ENCODE measurements at regions not wholly inside any gene's neighbourhood (a gene's known extent, or its start where the extent isn't known, plus 50 kb on each side); places are given as distances from the start of the nearest gene placed in this dataset.

DNA sequence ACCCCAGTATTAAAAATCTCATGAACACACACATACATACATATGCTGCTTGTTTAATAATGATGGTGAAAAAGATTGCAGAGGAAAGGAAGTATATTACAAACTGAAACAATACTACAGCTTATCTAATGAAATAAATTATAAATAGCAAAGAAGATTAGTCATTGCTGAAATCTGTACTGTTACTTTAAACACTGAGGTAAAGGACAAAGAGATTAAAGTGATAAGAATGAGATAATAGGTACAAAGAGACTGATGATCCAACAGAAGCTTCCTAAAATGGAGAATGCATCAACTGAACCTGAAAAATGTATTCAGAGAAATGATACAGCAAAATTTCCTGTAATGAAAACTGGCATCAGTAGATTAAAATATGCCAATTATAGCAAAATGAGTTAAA is 91.5 kb upstream of the KCND2 start:
- TF ChIP-seq, protein P1, sequence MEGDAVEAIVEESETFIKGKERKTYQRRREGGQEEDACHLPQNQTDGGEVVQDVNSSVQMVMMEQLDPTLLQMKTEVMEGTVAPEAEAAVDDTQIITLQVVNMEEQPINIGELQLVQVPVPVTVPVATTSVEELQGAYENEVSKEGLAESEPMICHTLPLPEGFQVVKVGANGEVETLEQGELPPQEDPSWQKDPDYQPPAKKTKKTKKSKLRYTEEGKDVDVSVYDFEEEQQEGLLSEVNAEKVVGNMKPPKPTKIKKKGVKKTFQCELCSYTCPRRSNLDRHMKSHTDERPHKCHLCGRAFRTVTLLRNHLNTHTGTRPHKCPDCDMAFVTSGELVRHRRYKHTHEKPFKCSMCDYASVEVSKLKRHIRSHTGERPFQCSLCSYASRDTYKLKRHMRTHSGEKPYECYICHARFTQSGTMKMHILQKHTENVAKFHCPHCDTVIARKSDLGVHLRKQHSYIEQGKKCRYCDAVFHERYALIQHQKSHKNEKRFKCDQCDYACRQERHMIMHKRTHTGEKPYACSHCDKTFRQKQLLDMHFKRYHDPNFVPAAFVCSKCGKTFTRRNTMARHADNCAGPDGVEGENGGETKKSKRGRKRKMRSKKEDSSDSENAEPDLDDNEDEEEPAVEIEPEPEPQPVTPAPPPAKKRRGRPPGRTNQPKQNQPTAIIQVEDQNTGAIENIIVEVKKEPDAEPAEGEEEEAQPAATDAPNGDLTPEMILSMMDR (IDR thresholded peaks at IDR 0.05; ENCODE audit: low read depth, low read length, missing control alignments): no peak
- in situ Hi-C loops (cut with HindIII; ENCODE audit: low pct_ligation_motif_present, low sequenced_read_pairs): no loop called here
- Histone ChIP-seq H3K36me3 (replicated peaks) (no peaks in the 10 kb centered on the region), H3K4me3 (ENCODE audit: low read depth, low read length) (no peak overlapping the region), H3K27ac (no peak overlapping the region), H3K27me3 (replicated peaks) (no peaks in the 10 kb centered on the region)
- DNase-seq: no peak

DNA sequence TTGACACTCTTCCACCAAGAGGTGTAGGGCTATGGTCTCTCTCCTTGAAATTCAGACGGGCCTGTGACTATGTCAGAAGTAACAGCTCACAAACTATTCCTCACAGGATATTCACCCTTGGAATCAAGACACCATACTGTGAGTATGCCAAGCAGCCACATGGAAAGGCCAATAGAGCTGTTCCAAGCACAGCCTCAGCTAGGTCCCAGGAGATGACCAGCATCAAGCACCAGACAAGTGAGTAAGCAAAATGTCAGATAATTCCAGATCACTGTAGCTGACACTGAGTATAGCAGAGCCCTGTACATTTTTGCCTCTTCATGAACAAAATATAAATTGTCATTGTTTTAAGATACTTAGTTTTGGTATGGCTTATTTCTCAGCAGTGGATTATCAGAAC is 88.1 kb upstream of the KCND2 start:
- DNase-seq: peak; percentile 14
- H3K27me3 ChIP-seq (replicated peaks): no peaks in the 10 kb centered on the region
- H3K4me3 ChIP-seq (ENCODE audit: low read depth, low read length): no peak overlapping the region
- in situ Hi-C loops (cut with HindIII; ENCODE audit: low pct_ligation_motif_present, low sequenced_read_pairs): no loop called here
- no peak overlapping the region for H3K27ac ChIP-seq
- H3K36me3 ChIP-seq (replicated peaks): no peaks in the 10 kb centered on the region
- TF ChIP-seq, protein P1 (IDR thresholded peaks at IDR 0.05; ENCODE audit: low read depth, low read length, missing control alignments): no peak

DNA sequence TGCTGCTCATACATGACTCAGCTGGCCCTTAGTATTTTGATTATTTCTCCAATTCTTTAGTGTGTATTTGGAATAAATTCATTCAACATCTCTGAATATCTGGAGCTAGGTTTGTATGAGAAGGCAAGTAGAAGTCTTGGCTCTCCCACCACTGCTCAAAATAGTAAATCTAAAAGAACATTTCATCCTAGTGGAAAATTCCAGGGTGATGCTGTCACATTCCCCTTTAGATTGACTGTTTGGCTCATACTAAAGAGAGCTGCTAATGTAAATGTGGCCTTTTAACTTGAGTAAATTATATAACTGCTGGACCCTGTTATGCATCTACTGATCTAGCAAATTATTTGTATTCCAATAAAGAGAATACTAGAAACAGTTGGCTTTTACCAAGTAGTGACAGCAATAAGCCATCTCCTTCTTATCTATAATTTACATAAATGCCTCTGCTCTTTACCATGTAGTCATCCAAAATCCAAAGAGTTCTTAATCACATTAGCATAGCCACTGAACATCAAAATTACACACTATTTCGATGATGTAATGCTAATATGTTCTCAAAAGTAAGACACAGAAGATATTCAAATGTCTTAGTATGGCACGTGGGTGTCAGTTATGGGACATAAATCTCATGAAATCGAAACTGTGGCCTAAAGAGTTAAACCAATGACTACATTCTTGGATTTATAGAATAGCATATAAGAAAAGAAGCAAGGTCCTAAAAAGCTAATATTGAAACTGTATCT is 86.9 kb upstream of the KCND2 start:
- H3K27ac ChIP-seq: no peak overlapping the region
- TF ChIP-seq, protein P1 (IDR thresholded peaks at IDR 0.05; ENCODE audit: low read depth, low read length, missing control alignments): no peak
- no peak for DNase-seq
- in situ Hi-C loops (cut with HindIII; ENCODE audit: low pct_ligation_motif_present, low sequenced_read_pairs): no loop called here
- H3K27me3 ChIP-seq (replicated peaks): no peaks in the 10 kb centered on the region
- no peak overlapping the region for H3K4me3 ChIP-seq (ENCODE audit: low read depth, low read length)
- no peaks in the 10 kb centered on the region for H3K36me3 ChIP-seq (replicated peaks)

DNA sequence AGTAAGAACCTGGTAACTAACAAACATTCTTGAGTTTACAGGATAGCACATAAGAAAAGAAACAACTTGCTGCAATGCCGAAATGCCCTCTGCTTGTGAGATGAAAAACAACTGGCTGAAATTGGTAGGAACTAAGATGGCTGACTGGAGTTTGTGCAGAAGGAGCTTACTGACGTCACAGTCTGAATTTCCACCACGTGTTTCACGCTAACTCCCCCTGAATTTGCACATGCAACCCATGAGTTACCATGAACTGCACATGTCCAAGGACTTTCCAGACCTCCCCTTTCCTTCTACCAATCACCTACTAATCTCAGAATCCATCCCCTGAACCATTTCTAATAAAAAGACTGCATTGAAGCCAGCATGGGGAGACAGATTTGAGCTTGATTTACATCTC is 86.3 kb upstream of the KCND2 start:
- DNase-seq: no peak
- Histone ChIP-seq H3K36me3 (replicated peaks) (no peaks in the 10 kb centered on the region), H3K4me3 (ENCODE audit: low read depth, low read length) (no peak overlapping the region), H3K27me3 (replicated peaks) (no peaks in the 10 kb centered on the region), H3K27ac (no peak overlapping the region)
- in situ Hi-C loops (cut with HindIII; ENCODE audit: low pct_ligation_motif_present, low sequenced_read_pairs): no loop called here
- TF ChIP-seq, protein P1 (IDR thresholded peaks at IDR 0.05; ENCODE audit: low read depth, low read length, missing control alignments): no peak

DNA sequence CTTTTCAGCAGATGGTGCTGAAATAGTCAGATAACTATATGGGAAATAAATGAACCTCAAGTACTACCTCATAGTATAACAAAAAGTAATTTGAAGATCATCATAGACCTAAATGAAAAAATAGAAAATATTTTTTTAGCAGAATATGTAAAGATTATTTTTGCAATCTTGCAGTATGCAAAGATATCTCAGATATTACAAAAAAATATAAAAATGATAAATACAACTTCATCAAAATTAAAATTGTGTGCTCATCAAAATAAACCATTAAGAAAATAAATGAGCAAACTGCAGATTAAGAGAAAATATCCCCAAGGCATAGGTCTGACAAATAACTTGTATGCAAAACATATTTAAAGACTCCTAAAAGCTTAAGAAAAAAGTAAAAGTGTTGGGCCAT is 83.4 kb upstream of the KCND2 start:
- TF ChIP-seq, protein P1 (IDR thresholded peaks at IDR 0.05; ENCODE audit: low read depth, low read length, missing control alignments): no peak
- no peak overlapping the region for H3K4me3 ChIP-seq (ENCODE audit: low read depth, low read length)
- DNase-seq: no peak
- in situ Hi-C loops (cut with HindIII; ENCODE audit: low pct_ligation_motif_present, low sequenced_read_pairs): no loop called here
- H3K36me3 ChIP-seq (replicated peaks): no peaks in the 10 kb centered on the region
- no peak overlapping the region for H3K27ac ChIP-seq
- no peaks in the 10 kb centered on the region for H3K27me3 ChIP-seq (replicated peaks)

DNA sequence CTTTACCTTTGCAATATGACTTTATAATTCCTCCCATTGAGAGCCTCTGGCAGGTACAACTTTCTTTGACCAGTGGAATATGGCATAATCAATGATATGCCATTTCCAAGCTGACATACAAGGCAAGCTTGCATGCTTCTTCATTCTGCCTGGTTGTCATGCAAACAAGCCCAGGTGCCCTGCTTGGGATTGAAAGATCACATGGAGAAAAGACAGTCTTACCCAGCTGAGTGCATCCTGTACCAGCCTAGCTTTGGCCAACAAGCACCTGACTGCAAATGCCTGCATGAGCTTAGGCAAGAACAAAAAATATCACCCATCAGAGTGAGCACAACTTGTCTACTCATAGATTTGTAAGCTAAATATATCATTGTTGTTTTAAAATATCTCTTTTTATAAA is 82.9 kb upstream of the KCND2 start:
- TF ChIP-seq, protein P1 (IDR thresholded peaks at IDR 0.05; ENCODE audit: low read depth, low read length, missing control alignments): no peak
- Histone ChIP-seq H3K36me3 (replicated peaks) (no peaks in the 10 kb centered on the region), H3K27ac (no peak overlapping the region), H3K4me3 (ENCODE audit: low read depth, low read length) (no peak overlapping the region), H3K27me3 (replicated peaks) (no peaks in the 10 kb centered on the region)
- in situ Hi-C loops (cut with HindIII; ENCODE audit: low pct_ligation_motif_present, low sequenced_read_pairs): no loop called here
- DNase-seq: no peak

Measured in brain microvascular endothelial cell (primary cell).